ENCODE measurements at regions not wholly inside any gene's neighbourhood (a gene's known extent, or its start where the extent isn't known, plus 50 kb on each side); places are given as distances from the start of the nearest gene placed in this dataset.

DNA sequence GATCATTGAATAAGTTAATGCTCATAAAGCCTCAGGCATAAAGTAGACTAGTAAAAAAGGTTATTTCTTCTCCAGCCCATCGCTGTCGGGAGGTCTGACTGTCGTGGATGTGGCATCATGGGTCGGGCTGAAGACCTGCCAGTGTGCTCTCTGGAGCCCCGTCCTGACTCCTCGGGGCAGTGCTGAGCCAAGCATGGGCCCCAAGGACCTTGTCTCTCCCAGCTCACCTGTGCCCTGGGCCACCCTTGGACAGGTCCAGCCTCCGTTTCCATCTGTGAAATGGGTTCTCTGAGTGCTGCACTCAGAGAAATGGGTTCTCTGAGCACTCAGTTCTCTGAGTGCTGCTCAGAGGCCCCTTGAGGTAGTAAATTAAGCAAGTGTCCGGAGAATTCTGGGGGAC lies 269.0 kb downstream of the GADD45G start:
- no peak overlapping the region for H4K8ac ChIP-seq (ENCODE audit: low read depth, low read length)
- no CpG with 5 or more reads among the region's 8 CpGs for WGBS (ENCODE audit: extremely low coverage, insufficient coverage, insufficient read length)

DNA sequence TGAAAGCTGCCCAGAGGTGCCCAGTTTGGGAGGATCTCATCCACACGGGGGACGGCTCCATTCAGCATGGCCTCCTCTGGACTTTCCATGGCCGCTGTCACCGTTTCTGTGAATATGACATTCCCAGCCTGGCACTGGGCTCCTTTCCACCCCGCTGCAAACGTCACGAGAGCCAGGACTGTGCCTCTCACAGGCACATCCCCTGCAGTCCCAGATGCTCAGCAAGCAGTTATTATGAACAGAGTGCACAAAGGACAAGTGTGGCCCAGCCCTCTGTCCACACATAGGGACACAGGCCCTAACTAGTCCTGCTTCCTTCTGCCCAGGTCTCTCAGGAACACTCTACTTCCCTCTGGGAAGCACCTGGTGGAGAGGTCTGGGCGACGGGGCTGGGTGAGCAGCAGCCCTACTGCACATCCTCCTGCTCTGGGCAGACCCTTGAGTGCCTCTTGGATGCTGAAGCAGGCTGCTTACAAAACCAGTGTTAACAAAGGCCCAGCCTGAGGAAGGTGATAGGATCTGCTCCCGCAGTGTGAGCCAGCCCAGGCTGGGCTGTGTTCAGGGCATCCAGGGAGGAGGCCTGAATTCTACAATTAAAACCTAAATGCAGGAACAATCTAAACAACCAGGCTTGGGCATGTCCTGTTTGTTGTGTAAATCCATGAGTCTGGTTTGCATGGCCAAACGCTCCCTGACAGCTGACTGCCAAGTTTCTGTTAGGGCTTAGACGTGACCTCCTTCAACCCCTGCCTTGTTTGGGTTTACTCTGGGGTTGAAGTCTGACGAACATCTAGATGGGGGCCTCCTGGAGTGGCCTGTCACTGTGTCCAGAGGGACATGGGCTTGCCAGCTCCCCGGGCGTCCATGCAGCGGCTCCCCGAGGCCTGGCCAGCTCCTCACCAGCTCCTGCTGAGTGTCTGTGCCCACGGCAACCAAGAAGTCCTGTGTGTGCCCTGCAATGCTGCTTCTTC lies 269.8 kb downstream of the GADD45G start:
- H3K4me3 ChIP-seq (ENCODE audit: low read depth, low read length): no peak overlapping the region
- H2AK5ac ChIP-seq (ENCODE audit: low read length): no peak overlapping the region
- no peak overlapping the region for H4K8ac ChIP-seq (ENCODE audit: low read depth, low read length)
- H3K4ac ChIP-seq (ENCODE audit: low read depth, low read length): no peak overlapping the region
- H3K27me3 ChIP-seq (ENCODE audit: insufficient read depth, low read length): no peaks in the 10 kb centered on the region
- peaks cover 0 to 4% of the 10 kb centered on the region in 2 experiments for H3K4me1 ChIP-seq (ENCODE audit: control insufficient read depth in 1 of 2, insufficient read depth in 2 of 2, low read length in 2 of 2)
- no peak overlapping the region for H3K27ac ChIP-seq (ENCODE audit: low read depth, low read length)
- H3K4me2 ChIP-seq (ENCODE audit: low read length): no peak overlapping the region
- H2BK120ac ChIP-seq (ENCODE audit: insufficient read depth, low read length, poor library complexity): no peak overlapping the region
- H3K79me1 ChIP-seq (ENCODE audit: low read length): no peaks in the 10 kb centered on the region
- H2BK5ac ChIP-seq (ENCODE audit: low read depth, low read length, poor library complexity): no peak overlapping the region
- H3K9me3 ChIP-seq (ENCODE audit: insufficient read depth, low read depth, low read length): peaks cover 2% of the 10 kb centered on the region
- no peak overlapping the region for H3K9ac ChIP-seq (ENCODE audit: low read length)
- no peaks in the 10 kb centered on the region for H3K79me2 ChIP-seq (ENCODE audit: control insufficient read depth, insufficient read depth, low read length, poor library complexity)
- H3K36me3 ChIP-seq (ENCODE audit: control insufficient read depth in 1 of 2, insufficient read depth in 2 of 2, low read length in 2 of 2): no peaks in the 10 kb centered on the region
- no peak overlapping the region for H3K14ac ChIP-seq (ENCODE audit: low read length)
- H2AFZ ChIP-seq (ENCODE audit: insufficient read depth, low read length, poor library complexity): no peak overlapping the region
- no peak overlapping the region for H3K23ac ChIP-seq (ENCODE audit: low read length)
- H3K18ac ChIP-seq (ENCODE audit: low read length): no peak overlapping the region
- WGBS (ENCODE audit: extremely low coverage, insufficient coverage, insufficient read length): no CpG with 5 or more reads among the region's 18 CpGs
- no peak overlapping the region for H4K91ac ChIP-seq (ENCODE audit: low read depth, low read length)
- no peak overlapping the region for H4K12ac ChIP-seq (ENCODE audit: low read depth, low read length)
- H2BK12ac ChIP-seq (ENCODE audit: low read length): no peak overlapping the region
- DNase-seq: no peak

More for the DNA sequence above, 269.0 kb downstream of the GADD45G start:
- peaks cover 0 to 4% of the 10 kb centered on the region in 2 experiments for H3K4me1 ChIP-seq (ENCODE audit: control insufficient read depth in 1 of 2, insufficient read depth in 2 of 2, low read length in 2 of 2)
- no peak overlapping the region for H3K23ac ChIP-seq (ENCODE audit: low read length)
- DNase-seq: no peak
- no peak overlapping the region for H3K9ac ChIP-seq (ENCODE audit: low read length)
- no peak overlapping the region for H4K91ac ChIP-seq (ENCODE audit: low read depth, low read length)
- H2AK5ac ChIP-seq (ENCODE audit: low read length): no peak overlapping the region
- H3K27ac ChIP-seq (ENCODE audit: low read depth, low read length): no peak overlapping the region
- H3K36me3 ChIP-seq (ENCODE audit: control insufficient read depth in 1 of 2, insufficient read depth in 2 of 2, low read length in 2 of 2): no peaks in the 10 kb centered on the region
- H3K4me3 ChIP-seq (ENCODE audit: low read depth, low read length): no peak overlapping the region
- peaks cover 2% of the 10 kb centered on the region for H3K9me3 ChIP-seq (ENCODE audit: insufficient read depth, low read depth, low read length)
- H2AFZ ChIP-seq (ENCODE audit: insufficient read depth, low read length, poor library complexity): no peak overlapping the region
- H3K14ac ChIP-seq (ENCODE audit: low read length): no peak overlapping the region
- no peak overlapping the region for H3K4me2 ChIP-seq (ENCODE audit: low read length)
- no peak overlapping the region for H4K12ac ChIP-seq (ENCODE audit: low read depth, low read length)
- no peak overlapping the region for H3K18ac ChIP-seq (ENCODE audit: low read length)
- no peaks in the 10 kb centered on the region for H3K79me1 ChIP-seq (ENCODE audit: low read length)
- no peak overlapping the region for H2BK12ac ChIP-seq (ENCODE audit: low read length)
- no peak overlapping the region for H3K4ac ChIP-seq (ENCODE audit: low read depth, low read length)
- H2BK5ac ChIP-seq (ENCODE audit: low read depth, low read length, poor library complexity): no peak overlapping the region
- H2BK120ac ChIP-seq (ENCODE audit: insufficient read depth, low read length, poor library complexity): no peak overlapping the region
- no peaks in the 10 kb centered on the region for H3K27me3 ChIP-seq (ENCODE audit: insufficient read depth, low read length)
- no peaks in the 10 kb centered on the region for H3K79me2 ChIP-seq (ENCODE audit: control insufficient read depth, insufficient read depth, low read length, poor library complexity)

DNA sequence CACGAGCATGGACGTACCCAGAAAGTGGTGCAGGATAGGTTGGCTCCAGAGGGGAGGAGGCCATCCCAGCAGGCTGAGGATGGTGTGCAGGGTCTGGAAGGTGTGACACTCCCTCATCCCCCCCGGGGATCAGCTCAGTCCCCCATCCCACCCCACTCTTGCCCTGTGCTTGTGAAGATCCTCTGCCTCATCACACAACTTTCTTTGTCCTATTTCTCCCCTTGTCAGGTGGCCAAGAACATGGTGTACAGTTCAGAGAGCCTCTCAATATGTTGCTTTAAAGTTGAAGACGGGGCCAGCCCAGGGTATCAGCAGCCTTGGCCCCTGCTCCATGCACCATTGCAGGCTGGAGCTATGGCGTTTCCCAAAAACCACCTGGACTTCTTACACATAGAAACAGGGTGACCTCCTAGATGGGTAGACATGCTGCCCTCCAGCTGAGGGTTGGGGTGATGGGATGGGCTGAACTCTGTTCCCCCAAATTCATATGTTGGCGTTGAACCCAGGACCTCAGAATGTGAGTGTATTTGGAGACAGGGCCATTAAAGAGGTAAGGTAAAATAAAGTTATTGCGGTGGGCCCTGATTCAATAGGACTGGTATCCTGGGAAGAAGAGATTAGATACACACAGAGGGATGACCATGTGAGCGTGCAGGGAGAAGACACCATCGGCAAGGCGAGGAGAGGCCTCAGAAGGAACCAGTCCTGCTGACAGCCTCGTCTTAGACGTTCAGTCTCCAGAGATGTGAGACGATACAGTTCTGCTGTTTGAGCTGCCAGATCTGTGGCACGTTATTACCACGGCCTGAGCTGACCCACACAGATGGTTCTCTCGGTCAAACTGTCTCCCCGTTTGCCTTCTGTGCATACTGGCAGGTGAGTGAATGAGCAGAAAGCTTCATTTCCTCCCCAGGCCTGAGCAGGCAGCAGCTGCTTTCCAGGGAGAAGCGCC lies 272.5 kb downstream of the GADD45G start:
- no peak overlapping the region for H3K4ac ChIP-seq (ENCODE audit: low read depth, low read length)
- H3K4me1 ChIP-seq (ENCODE audit: control insufficient read depth in 1 of 2, insufficient read depth in 2 of 2, low read length in 2 of 2): peaks cover 0 to 4% of the 10 kb centered on the region in 2 experiments
- no peaks in the 10 kb centered on the region for H3K79me1 ChIP-seq (ENCODE audit: low read length)
- no peak overlapping the region for H2AK5ac ChIP-seq (ENCODE audit: low read length)
- H4K8ac ChIP-seq (ENCODE audit: low read depth, low read length): no peak overlapping the region
- H3K27ac ChIP-seq (ENCODE audit: low read depth, low read length): no peak overlapping the region
- H3K4me3 ChIP-seq (ENCODE audit: low read depth, low read length): no peak overlapping the region
- no peak overlapping the region for H3K18ac ChIP-seq (ENCODE audit: low read length)
- H2BK5ac ChIP-seq (ENCODE audit: low read depth, low read length, poor library complexity): no peak overlapping the region
- H2BK12ac ChIP-seq (ENCODE audit: low read length): no peak overlapping the region
- no peak overlapping the region for H2AFZ ChIP-seq (ENCODE audit: insufficient read depth, low read length, poor library complexity)
- H4K91ac ChIP-seq (ENCODE audit: low read depth, low read length): no peak overlapping the region
- no peak overlapping the region for H3K9ac ChIP-seq (ENCODE audit: low read length)
- H3K14ac ChIP-seq (ENCODE audit: low read length): no peak overlapping the region
- H2BK120ac ChIP-seq (ENCODE audit: insufficient read depth, low read length, poor library complexity): no peak overlapping the region
- DNase-seq: no peak
- H3K36me3 ChIP-seq (ENCODE audit: control insufficient read depth in 1 of 2, insufficient read depth in 2 of 2, low read length in 2 of 2): no peaks in the 10 kb centered on the region
- peaks cover 12% of the 10 kb centered on the region for H3K9me3 ChIP-seq (ENCODE audit: insufficient read depth, low read depth, low read length)
- no peak overlapping the region for H3K4me2 ChIP-seq (ENCODE audit: low read length)
- no peaks in the 10 kb centered on the region for H3K79me2 ChIP-seq (ENCODE audit: control insufficient read depth, insufficient read depth, low read length, poor library complexity)
- H4K12ac ChIP-seq (ENCODE audit: low read depth, low read length): no peak overlapping the region
- no peak overlapping the region for H3K23ac ChIP-seq (ENCODE audit: low read length)
- no CpG with 5 or more reads among the region's 18 CpGs for WGBS (ENCODE audit: extremely low coverage, insufficient coverage, insufficient read length)
- H3K27me3 ChIP-seq (ENCODE audit: insufficient read depth, low read length): no peaks in the 10 kb centered on the region

DNA sequence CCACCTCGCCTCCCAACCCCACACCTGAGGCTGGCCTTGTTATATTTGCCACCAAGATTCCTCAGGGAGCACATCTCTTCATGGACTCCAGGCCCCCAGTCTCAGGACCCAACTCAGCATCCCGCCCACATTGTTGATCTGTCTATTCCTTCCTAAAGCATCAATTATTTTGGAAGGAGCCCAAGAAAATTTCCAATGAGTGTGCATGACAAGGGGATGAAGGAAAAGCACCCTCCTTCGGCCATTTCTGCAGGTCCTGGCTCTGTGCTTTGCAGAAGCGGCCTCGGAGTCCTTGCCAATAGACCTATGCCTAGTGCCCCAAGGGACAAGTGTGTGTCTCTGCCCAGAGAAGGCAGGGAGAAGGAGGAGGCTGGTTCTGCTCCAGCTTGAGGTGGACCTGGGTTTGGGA lies 273.2 kb downstream of the GADD45G start:
- Histone ChIP-seq H4K12ac (ENCODE audit: low read depth, low read length) (no peak overlapping the region), H3K4me2 (ENCODE audit: low read length) (no peak overlapping the region)
- no CpG with 5 or more reads among the region's 5 CpGs for WGBS (ENCODE audit: extremely low coverage, insufficient coverage, insufficient read length)

More for the DNA sequence above, 273.2 kb downstream of the GADD45G start:
- H3K9ac ChIP-seq (ENCODE audit: low read length): no peak overlapping the region
- H3K79me2 ChIP-seq (ENCODE audit: control insufficient read depth, insufficient read depth, low read length, poor library complexity): no peaks in the 10 kb centered on the region
- H3K18ac ChIP-seq (ENCODE audit: low read length): no peak overlapping the region
- no peak overlapping the region for H2AFZ ChIP-seq (ENCODE audit: insufficient read depth, low read length, poor library complexity)
- H3K4me3 ChIP-seq (ENCODE audit: low read depth, low read length): no peak overlapping the region
- H3K27ac ChIP-seq (ENCODE audit: low read depth, low read length): no peak overlapping the region
- no peaks in the 10 kb centered on the region for H3K27me3 ChIP-seq (ENCODE audit: insufficient read depth, low read length)
- H3K36me3 ChIP-seq (ENCODE audit: control insufficient read depth in 1 of 2, insufficient read depth in 2 of 2, low read length in 2 of 2): no peaks in the 10 kb centered on the region
- H3K23ac ChIP-seq (ENCODE audit: low read length): no peak overlapping the region
- peaks cover 0 to 3% of the 10 kb centered on the region in 2 experiments for H3K4me1 ChIP-seq (ENCODE audit: control insufficient read depth in 1 of 2, insufficient read depth in 2 of 2, low read length in 2 of 2)
- no peak overlapping the region for H2BK5ac ChIP-seq (ENCODE audit: low read depth, low read length, poor library complexity)
- H3K14ac ChIP-seq (ENCODE audit: low read length): no peak overlapping the region
- no peak for DNase-seq
- no peak overlapping the region for H4K91ac ChIP-seq (ENCODE audit: low read depth, low read length)
- H3K4ac ChIP-seq (ENCODE audit: low read depth, low read length): no peak overlapping the region
- peaks cover 14% of the 10 kb centered on the region for H3K9me3 ChIP-seq (ENCODE audit: insufficient read depth, low read depth, low read length)
- no peak overlapping the region for H4K8ac ChIP-seq (ENCODE audit: low read depth, low read length)
- no peak overlapping the region for H2BK12ac ChIP-seq (ENCODE audit: low read length)
- H3K79me1 ChIP-seq (ENCODE audit: low read length): no peaks in the 10 kb centered on the region
- H2BK120ac ChIP-seq (ENCODE audit: insufficient read depth, low read length, poor library complexity): no peak overlapping the region
- no peak overlapping the region for H2AK5ac ChIP-seq (ENCODE audit: low read length)
